GM12872 (cell line): ENCODE measurements at regions not wholly inside any gene's neighbourhood (a gene's known extent, or its start where the extent isn't known, plus 50 kb on each side); places are given as distances from the start of the nearest gene placed in this dataset.

Source experiments
- TF ChIP-seq, protein P1 (sequence below): IDR thresholded peaks from 3 replicates; pipeline ENCODE4 v1.5.1; 2011; ENCODE audit warnings: low read depth, mild to moderate bottlenecking, low read length, moderate library complexity; ENCODE audit not compliant: insufficient read depth

- TF ChIP-seq, protein P1, sequence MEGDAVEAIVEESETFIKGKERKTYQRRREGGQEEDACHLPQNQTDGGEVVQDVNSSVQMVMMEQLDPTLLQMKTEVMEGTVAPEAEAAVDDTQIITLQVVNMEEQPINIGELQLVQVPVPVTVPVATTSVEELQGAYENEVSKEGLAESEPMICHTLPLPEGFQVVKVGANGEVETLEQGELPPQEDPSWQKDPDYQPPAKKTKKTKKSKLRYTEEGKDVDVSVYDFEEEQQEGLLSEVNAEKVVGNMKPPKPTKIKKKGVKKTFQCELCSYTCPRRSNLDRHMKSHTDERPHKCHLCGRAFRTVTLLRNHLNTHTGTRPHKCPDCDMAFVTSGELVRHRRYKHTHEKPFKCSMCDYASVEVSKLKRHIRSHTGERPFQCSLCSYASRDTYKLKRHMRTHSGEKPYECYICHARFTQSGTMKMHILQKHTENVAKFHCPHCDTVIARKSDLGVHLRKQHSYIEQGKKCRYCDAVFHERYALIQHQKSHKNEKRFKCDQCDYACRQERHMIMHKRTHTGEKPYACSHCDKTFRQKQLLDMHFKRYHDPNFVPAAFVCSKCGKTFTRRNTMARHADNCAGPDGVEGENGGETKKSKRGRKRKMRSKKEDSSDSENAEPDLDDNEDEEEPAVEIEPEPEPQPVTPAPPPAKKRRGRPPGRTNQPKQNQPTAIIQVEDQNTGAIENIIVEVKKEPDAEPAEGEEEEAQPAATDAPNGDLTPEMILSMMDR = no peak
Observed at GRCh38 chr3:115388811-115389210, 234.5 kb upstream of the GAP43 start.

DNA sequence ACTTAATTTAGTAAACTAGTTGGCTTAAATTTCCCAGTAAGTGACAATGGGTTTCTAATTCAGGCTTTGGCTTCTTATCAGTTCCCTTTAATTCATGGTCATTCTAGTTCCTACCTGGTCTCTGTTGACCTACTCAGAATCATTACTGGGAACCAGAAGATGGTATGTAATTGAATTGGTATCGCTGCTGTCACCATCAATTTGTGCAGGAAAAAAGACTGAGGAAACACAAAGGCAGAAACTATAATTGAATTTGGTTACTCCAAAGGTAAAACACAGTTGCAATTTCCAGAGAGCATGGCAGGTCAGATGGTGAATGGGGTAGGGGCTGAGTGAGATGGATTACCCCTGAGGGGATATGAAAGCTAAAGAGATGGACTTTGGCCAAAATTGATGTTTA lies 226.5 kb upstream of the GAP43 start:
- TF ChIP-seq, protein P1 = no peak

DNA sequence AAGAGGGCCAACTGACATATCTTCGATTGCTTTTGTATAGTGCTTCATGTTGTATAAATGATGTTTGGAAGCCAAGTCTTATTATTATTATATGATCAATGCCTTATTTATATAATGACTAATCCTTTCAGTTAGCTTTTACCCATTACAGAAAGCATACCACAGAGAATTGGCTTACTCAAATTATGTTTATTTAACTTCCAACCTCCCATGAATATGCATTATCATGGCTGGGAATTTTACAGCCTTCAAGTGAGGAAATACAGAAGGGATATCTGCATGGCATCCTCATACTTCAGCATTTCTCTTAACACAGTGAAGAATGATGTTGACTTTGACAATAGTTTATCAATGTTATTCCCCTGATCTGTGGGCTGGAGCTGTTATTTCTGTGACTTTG lies 225.9 kb upstream of the GAP43 start:
- TF ChIP-seq, protein P1 = no peak

DNA sequence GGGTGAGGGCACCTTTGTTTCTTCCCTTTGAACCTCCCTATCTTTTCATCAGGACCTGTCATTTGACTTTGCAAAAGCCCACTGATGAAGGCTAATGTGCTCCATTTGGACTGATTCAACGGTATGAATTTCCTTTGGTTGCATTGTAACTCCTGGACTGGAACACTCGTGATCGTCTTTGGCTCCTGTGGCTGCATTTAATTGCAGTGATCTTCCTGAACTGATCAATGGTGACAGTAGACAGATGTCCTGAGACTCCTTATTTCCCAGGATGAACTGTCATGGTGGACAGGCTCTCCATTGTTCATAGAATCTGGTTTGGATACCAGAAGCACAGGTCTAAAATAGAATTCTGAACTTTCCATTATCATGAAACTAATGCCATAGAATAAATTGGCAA lies 224.8 kb upstream of the GAP43 start:
- TF ChIP-seq, protein P1 = no peak

DNA sequence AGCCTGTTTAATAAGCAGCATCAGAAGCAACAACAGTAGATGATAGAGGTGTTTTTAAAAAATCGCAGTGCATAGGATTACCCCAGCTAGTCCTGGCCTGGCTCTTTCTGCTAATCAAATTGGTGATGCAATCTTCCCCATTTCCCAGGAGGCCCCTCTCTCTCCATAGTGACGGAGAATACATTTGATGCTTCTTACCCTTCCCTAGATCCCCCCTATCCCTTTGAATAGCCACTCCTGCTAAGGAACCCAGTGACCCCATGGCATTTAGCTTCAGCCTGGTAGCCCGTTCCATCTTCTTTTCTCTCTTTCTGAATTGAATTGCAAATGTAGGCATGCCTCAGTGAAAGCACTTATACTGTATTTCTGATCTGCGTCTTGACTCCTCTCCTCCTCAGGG lies 223.6 kb upstream of the GAP43 start:
- TF ChIP-seq, protein P1 = no peak

DNA sequence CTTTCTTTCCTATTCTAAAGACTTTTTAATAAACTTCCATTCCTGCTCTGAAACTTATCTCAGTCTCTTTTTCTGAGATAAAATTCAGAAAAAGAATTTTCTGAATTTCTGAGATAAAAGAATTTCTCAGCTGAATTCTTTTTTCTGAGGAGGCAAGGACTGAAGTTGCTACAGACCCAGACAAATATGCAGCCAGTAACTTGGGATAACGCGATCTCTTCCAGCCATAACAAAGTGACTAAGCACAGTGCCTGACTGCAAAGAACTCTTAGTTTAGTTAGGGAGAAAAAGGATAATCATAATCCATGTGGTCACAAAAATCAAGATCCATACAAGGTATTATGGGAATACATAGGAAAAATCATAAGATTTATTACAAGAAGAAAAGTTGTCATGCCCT lies 222.0 kb upstream of the GAP43 start:
- TF ChIP-seq, protein P1 = no peak

DNA sequence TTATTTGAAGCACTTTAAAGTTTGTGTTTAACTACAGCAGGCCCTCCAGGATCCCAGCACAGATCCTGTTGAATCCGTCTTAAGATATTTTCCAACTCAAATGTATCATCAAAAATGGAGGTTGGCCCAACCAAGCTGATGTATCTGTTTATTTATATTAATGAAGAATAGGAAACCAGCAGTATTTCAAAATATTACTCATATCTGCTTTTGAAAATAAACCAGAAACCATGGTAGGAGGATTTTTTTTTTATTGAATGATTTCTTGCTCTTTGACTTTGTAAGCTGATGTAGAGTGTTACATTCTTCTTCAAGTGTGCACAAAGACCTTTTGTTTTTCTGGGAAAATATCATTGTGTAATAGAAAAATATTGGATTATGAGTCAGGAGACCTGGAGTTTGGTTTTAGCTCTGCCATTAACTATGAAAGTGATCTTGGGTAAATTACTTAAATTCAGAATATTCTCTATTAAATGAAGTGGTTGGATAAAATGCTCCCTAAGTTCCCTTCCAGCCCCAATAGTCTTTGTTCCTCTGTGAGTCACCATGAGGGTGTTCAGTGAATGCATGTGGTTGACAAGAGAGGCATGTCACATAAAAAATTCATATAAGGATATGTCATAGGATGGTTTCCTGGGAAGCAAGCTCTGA lies 221.3 kb upstream of the GAP43 start:
- TF ChIP-seq, protein P1 = no peak
